H1 (cell line): ENCODE measurements at regions not wholly inside any gene's neighbourhood (a gene's known extent, or its start where the extent isn't known, plus 50 kb on each side); places are given as distances from the start of the nearest gene placed in this dataset.

Experiments
- BRCA1 ChIP-seq: IDR thresholded peaks from 2 replicates; pipeline ENCODE4 v1.6.1; 2012; ENCODE audit warnings: low read depth, low read length, improper control_type of control experiment
- CBX5 ChIP-seq: fragments of 300-800, 300-1000 bp; sonication (generic); IDR thresholded peaks from 2 replicates; pipeline ENCODE4 v1.7.1; 2016; ENCODE audit warnings: antibody characterized with exemption, low read length, low read depth
- E2F6 ChIP-seq: IDR thresholded peaks from 2 replicates; pipeline ENCODE4 v1.6.1; 2012; ENCODE audit warnings: inconsistent platforms
- TBP ChIP-seq: IDR thresholded peaks from 2 replicates; pipeline ENCODE4 v1.6.1; 2011; ENCODE audit warnings: low read depth, low read length, improper control_type of control experiment

GRCh38 chr1:208393416-208393815 lies 149.2 kb upstream of the PLXNA2 start (continued):
- no peak for TF ChIP-seq E2F6
- TF ChIP-seq BRCA1: no peak
- TF ChIP-seq TBP: no peak
- no peak for TF ChIP-seq CBX5
